Esophagus squamous epithelium (tissue), 4 donors: ENCODE measurements at regions not wholly inside any gene's neighbourhood (a gene's known extent, or its start where the extent isn't known, plus 50 kb on each side); places are given as distances from the start of the nearest gene placed in this dataset.

ENCODE experiments used
- CTCF ChIP-seq, 6 experiments: fragments of 450-650 bp in 4 of 6; fragments of 200-600 bp in 2 of 6; sonication (generic) in 2 of 6; IDR thresholded peaks; one replicate each; pipeline ENCODE4 v1.5.1; 2016 to 2019; ENCODE audit warnings: antibody characterized with exemption in 6 of 6, mild to moderate bottlenecking in 4 of 6, moderate library complexity in 4 of 6
- POLR2A ChIP-seq, 4 donors: fragments of 450-650 bp; IDR thresholded peaks; one replicate each; pipeline ENCODE4 v1.6.1; 2017; ENCODE audit warnings: antibody characterized with exemption in 4 of 4, mild to moderate bottlenecking in 4 of 4, moderate library complexity in 3 of 4

- TF ChIP-seq CTCF (IDR thresholded peaks at IDR 0.05), result no peak
- TF ChIP-seq POLR2A (IDR thresholded peaks at IDR 0.05), result no peak
Measured at GRCh38 chr5:17846496-17846895, 212.2 kb downstream of the TAF11L14 start.
